GM23338 (cell line): ENCODE measurements at regions not wholly inside any gene's neighbourhood (a gene's known extent, or its start where the extent isn't known, plus 50 kb on each side); places are given as distances from the start of the nearest gene placed in this dataset.

ENCODE experiments used
- EZH2phosphoT487 ChIP-seq: fragments of 200-600 bp; sonication (generic); IDR thresholded peaks from one replicate; pipeline ENCODE4 v1.8.1; 2018; ENCODE audit warnings: antibody characterized with exemption; ENCODE audit not compliant: unreplicated experiment
- JUNB ChIP-seq: IDR thresholded peaks from one replicate; pipeline ENCODE4 v1.6.1; 2016; ENCODE audit warnings: antibody characterized with exemption; ENCODE audit not compliant: unreplicated experiment
- NANOG ChIP-seq: IDR thresholded peaks from 2 replicates; pipeline ENCODE4 v1.6.1; 2016; ENCODE audit warnings: antibody characterized with exemption, borderline replicate concordance
- STAT1 ChIP-seq: IDR thresholded peaks from one replicate; pipeline ENCODE4 v1.6.1; 2016; ENCODE audit warnings: antibody characterized with exemption; ENCODE audit not compliant: unreplicated experiment
- TF ChIP-seq, protein P1 (sequence below): fragments of 250-450 bp; sonication (Bioruptor Pico); IDR thresholded peaks from 2 replicates; pipeline ENCODE4 v1.5.0; 2020; ENCODE audit warnings: mild to moderate bottlenecking, moderate library complexity
- TF ChIP-seq, protein P2 (sequence below): IDR thresholded peaks from 2 replicates; pipeline ENCODE4 v1.6.1; 2016; ENCODE audit warnings: antibody characterized with exemption
- TF ChIP-seq, protein P3 (sequence below): IDR thresholded peaks from one replicate; pipeline ENCODE4 v1.6.1; 2018; ENCODE audit warnings: antibody characterized with exemption; ENCODE audit not compliant: unreplicated experiment

DNA sequence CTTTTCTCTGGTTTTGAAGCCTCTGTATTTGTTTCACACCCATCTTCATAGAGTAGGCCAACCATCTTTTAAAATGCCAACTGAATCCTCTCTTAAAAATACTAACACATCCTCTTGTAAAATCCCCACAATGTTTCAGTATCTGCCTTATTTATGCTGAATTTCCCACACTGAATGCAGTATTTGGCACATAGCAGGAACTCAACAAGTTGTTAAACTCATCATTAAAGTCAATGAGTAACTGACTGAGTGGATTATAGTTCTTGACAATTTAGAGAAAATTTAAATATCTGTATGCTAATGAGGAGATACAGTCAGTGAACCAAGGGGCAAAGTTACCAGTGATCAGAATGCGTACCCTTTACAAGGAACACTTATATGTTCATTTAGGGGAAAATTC lies 505.5 kb upstream of the PCDH9 start (continued):
- TF ChIP-seq, protein P1, sequence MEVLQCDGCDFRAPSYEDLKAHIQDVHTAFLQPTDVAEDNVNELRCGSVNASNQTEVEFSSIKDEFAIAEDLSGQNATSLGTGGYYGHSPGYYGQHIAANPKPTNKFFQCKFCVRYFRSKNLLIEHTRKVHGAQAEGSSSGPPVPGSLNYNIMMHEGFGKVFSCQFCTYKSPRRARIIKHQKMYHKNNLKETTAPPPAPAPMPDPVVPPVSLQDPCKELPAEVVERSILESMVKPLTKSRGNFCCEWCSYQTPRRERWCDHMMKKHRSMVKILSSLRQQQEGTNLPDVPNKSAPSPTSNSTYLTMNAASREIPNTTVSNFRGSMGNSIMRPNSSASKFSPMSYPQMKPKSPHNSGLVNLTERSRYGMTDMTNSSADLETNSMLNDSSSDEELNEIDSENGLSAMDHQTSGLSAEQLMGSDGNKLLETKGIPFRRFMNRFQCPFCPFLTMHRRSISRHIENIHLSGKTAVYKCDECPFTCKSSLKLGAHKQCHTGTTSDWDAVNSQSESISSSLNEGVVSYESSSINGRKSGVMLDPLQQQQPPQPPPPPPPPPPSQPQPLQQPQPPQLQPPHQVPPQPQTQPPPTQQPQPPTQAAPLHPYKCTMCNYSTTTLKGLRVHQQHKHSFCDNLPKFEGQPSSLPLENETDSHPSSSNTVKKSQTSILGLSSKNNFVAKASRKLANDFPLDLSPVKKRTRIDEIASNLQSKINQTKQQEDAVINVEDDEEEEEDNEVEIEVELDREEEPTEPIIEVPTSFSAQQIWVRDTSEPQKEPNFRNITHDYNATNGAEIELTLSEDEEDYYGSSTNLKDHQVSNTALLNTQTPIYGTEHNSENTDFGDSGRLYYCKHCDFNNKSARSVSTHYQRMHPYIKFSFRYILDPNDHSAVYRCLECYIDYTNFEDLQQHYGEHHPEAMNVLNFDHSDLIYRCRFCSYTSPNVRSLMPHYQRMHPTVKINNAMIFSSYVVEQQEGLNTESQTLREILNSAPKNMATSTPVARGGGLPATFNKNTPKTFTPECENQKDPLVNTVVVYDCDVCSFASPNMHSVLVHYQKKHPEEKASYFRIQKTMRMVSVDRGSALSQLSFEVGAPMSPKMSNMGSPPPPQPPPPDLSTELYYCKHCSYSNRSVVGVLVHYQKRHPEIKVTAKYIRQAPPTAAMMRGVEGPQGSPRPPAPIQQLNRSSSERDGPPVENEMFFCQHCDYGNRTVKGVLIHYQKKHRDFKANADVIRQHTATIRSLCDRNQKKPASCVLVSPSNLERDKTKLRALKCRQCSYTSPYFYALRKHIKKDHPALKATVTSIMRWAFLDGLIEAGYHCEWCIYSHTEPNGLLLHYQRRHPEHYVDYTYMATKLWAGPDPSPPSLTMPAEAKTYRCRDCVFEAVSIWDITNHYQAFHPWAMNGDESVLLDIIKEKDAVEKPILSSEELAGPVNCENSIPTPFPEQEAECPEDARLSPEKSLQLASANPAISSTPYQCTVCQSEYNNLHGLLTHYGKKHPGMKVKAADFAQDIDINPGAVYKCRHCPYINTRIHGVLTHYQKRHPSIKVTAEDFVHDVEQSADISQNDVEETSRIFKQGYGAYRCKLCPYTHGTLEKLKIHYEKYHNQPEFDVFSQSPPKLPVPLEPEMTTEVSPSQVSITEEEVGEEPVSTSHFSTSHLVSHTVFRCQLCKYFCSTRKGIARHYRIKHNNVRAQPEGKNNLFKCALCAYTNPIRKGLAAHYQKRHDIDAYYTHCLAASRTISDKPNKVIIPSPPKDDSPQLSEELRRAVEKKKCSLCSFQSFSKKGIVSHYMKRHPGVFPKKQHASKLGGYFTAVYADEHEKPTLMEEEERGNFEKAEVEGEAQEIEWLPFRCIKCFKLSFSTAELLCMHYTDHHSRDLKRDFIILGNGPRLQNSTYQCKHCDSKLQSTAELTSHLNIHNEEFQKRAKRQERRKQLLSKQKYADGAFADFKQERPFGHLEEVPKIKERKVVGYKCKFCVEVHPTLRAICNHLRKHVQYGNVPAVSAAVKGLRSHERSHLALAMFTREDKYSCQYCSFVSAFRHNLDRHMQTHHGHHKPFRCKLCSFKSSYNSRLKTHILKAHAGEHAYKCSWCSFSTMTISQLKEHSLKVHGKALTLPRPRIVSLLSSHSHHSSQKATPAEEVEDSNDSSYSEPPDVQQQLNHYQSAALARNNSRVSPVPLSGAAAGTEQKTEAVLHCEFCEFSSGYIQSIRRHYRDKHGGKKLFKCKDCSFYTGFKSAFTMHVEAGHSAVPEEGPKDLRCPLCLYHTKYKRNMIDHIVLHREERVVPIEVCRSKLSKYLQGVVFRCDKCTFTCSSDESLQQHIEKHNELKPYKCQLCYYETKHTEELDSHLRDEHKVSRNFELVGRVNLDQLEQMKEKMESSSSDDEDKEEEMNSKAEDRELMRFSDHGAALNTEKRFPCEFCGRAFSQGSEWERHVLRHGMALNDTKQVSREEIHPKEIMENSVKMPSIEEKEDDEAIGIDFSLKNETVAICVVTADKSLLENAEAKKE (CRISPR knock-in tag) = no peak
- TF ChIP-seq STAT1 (no peak), EZH2phosphoT487 (no peak), NANOG (no peak), JUNB (no peak)
- TF ChIP-seq, protein P2, sequence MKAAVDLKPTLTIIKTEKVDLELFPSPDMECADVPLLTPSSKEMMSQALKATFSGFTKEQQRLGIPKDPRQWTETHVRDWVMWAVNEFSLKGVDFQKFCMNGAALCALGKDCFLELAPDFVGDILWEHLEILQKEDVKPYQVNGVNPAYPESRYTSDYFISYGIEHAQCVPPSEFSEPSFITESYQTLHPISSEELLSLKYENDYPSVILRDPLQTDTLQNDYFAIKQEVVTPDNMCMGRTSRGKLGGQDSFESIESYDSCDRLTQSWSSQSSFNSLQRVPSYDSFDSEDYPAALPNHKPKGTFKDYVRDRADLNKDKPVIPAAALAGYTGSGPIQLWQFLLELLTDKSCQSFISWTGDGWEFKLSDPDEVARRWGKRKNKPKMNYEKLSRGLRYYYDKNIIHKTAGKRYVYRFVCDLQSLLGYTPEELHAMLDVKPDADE = no peak
- TF ChIP-seq, protein P3, sequence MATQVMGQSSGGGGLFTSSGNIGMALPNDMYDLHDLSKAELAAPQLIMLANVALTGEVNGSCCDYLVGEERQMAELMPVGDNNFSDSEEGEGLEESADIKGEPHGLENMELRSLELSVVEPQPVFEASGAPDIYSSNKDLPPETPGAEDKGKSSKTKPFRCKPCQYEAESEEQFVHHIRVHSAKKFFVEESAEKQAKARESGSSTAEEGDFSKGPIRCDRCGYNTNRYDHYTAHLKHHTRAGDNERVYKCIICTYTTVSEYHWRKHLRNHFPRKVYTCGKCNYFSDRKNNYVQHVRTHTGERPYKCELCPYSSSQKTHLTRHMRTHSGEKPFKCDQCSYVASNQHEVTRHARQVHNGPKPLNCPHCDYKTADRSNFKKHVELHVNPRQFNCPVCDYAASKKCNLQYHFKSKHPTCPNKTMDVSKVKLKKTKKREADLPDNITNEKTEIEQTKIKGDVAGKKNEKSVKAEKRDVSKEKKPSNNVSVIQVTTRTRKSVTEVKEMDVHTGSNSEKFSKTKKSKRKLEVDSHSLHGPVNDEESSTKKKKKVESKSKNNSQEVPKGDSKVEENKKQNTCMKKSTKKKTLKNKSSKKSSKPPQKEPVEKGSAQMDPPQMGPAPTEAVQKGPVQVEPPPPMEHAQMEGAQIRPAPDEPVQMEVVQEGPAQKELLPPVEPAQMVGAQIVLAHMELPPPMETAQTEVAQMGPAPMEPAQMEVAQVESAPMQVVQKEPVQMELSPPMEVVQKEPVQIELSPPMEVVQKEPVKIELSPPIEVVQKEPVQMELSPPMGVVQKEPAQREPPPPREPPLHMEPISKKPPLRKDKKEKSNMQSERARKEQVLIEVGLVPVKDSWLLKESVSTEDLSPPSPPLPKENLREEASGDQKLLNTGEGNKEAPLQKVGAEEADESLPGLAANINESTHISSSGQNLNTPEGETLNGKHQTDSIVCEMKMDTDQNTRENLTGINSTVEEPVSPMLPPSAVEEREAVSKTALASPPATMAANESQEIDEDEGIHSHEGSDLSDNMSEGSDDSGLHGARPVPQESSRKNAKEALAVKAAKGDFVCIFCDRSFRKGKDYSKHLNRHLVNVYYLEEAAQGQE = no peak
